Vagina (tissue), 2 donors: ENCODE measurements at regions not wholly inside any gene's neighbourhood (a gene's known extent, or its start where the extent isn't known, plus 50 kb on each side); places are given as distances from the start of the nearest gene placed in this dataset.

Source experiments
- POLR2AphosphoS5 ChIP-seq, 2 donors: sonication (generic); formaldehyde crosslinking; IDR thresholded peaks; one replicate each; pipeline ENCODE4 v1.9.0; 2017; ENCODE audit warnings: antibody characterized with exemption in 2 of 2, mild to moderate bottlenecking in 2 of 2, low read depth in 1 of 2; ENCODE audit not compliant: insufficient read depth in 1 of 2
- TF ChIP-seq, protein P1 (sequence below), 3 experiments: fragments of 450-650 bp in 2 of 3; fragments of 200-600 bp in 1 of 3; sonication (generic) in 1 of 3; IDR thresholded peaks; one replicate each; pipeline ENCODE4 v1.5.1; 2017 to 2019; ENCODE audit warnings: antibody characterized with exemption in 3 of 3, mild to moderate bottlenecking in 2 of 3, moderate library complexity in 2 of 3

DNA sequence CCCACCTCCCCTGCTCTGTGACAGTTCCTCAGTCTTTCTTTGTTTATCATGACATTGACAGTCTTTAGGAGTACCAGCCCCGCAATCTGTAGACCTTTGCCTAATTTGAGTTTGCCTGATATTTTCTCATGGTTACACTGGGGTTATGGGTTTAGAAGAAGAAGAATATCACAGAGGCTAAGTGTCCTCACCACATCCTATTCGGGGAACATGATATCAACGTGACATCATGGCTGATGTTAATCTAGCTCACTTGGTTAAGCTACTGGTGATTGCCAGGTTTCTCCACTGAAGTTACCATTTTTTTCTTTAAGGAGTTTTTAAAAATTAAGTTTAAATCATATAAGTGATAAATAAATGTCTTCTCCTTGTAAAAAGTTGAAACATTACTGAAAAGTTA is 127.5 kb downstream of the CEP57L1 start:
- TF ChIP-seq, protein P1, sequence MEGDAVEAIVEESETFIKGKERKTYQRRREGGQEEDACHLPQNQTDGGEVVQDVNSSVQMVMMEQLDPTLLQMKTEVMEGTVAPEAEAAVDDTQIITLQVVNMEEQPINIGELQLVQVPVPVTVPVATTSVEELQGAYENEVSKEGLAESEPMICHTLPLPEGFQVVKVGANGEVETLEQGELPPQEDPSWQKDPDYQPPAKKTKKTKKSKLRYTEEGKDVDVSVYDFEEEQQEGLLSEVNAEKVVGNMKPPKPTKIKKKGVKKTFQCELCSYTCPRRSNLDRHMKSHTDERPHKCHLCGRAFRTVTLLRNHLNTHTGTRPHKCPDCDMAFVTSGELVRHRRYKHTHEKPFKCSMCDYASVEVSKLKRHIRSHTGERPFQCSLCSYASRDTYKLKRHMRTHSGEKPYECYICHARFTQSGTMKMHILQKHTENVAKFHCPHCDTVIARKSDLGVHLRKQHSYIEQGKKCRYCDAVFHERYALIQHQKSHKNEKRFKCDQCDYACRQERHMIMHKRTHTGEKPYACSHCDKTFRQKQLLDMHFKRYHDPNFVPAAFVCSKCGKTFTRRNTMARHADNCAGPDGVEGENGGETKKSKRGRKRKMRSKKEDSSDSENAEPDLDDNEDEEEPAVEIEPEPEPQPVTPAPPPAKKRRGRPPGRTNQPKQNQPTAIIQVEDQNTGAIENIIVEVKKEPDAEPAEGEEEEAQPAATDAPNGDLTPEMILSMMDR (IDR thresholded peaks at IDR 0.05): no peak
- TF ChIP-seq POLR2AphosphoS5 (IDR thresholded peaks at IDR 0.05; ENCODE audit: insufficient read depth in 1 of 2, low read depth in 1 of 2): no peak
